NCI-H1417 (cell line): ENCODE measurements at regions not wholly inside any gene's neighbourhood (a gene's known extent, or its start where the extent isn't known, plus 50 kb on each side); places are given as distances from the start of the nearest gene placed in this dataset.
A peak's percentile ranks its signal among the peaks of the same experiment; 100 is the strongest.

Experiments
- DNase-seq, 3 experiments: peaks; one replicate each; lab custom pipeline; 2025; lab: John Stamatoyannopoulos, UW

DNA sequence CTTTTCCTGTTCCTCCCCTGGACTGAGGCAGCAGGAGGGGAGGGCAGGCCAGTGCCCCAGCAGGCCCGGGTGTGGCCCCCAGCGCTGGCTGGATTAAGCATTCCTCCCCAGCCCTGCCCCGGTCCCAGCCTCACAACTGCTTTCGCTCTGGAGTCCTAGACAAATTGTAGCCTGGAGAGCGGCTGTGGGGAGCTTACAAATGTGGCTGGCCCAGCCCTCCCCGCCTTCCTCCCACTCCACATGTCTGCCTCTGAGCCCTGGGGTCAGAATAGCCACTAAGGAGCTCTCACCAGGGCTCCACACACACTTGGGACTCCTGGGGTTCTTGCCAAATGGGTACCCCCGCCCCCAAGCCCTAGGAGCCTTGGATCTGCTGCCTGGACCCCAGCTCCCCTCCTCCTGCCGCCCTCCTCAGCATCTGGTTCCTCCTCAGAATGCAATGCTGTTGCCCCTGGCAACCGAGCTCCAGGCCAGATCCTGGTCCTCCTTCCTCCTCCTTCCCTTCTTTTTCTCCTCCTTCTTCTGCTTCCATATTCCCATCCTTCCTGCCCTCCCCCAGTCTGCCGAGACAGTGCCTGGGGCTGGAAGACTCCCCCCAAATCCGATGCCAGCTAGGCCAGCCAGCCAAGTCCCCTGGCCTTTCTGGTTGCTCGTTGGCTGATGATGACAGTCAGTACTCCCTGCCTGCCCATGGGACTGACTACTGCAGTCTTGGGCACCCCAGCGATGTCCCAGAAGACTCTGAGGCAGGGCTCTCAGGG lies 91.1 kb downstream of the LINGO1 start:
- DNase-seq = peak in 2 of 3 experiments; percentile 26 to 42

DNA sequence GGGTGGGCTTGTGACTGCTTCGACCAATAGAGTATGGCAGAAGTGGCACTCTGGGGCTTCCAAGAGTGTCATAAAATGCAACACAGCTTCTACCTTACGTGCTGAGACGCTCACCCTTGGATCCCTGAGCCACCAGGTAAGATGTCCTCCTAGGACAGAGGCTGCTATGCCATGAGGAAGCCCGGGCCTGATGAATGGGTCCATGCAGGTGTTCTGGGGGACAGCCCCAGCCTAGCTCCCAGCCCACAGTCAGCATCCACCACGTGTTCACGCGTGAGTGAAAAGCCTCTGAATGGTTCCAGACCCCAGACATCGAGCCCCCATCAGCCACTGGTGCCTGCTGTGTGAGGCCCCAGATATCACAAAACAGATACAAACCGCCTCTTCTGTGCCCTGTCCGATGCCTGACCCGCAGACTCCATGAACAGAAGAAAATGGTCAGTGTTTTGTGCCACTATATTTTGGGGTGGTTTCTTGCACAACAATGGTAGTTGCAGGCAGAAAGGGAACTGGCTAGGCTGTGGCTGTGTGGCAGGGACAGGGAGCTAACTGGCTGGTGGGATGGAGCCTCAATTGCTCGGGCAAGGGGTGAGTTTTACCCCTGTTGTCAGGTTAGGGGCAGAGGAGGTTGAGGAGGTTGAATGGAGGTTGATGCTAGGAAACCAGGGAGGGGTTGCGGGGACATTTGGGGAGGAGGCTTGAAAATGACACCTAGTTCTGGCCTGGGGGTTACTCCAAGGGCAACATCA lies 92.2 kb downstream of the LINGO1 start:
- DNase-seq = no peak

DNA sequence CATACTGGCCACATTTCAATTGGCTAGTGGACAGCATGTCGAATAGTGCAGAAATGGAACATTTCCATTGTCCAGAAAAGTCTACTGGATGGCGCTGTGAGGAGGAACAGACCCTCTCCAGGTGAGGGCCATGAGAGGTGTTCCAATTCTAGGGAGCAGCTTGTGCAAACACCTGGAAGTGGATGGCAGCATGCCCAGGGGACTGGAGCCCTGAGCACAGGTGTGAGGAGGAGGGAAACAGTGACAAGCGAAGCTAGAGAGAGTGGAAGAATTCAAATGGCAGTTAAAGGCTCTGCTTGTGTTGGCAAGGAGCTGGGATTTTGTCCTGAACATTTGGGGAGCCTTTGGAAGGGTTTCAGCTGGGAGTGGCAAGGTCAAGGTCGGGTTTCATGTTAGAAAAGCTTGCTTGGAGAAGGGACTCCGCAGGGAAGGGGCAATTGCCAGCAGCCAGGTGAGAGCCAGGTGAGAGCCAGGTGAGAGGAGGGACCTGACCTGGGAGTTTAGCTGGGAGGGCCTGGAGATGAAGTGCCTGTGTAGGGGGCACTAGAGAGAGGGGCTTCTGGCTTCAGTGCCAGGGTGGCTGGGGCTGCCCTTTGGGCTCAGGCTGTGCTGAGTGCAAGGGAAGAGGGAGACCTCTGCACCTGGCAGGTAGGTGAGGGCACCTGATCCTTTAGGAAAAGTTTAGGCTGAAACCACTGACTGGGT lies 93.8 kb downstream of the LINGO1 start:
- DNase-seq = peak; percentile 39 to 68 (median 40)

DNA sequence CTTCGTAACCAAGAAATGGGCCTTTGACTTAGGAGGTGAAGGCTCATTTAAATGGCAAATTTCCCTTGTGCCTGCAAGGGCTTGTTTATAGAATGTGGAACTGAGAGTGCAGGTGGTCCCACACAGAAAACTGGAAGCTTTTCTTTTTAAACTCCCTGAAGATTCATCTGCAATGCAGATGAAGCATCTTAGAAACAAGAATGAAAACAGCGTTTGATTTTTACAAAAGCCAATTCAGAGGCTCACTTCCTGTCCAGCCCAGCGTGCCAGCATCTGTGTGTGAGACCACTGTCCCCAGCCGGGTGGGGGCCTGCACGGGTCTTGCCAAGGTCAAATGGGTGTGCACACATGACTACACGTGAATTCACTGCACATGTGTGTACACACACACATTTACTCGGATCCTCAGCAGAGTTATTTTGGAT lies 94.7 kb downstream of the LINGO1 start:
- no peak for DNase-seq

DNA sequence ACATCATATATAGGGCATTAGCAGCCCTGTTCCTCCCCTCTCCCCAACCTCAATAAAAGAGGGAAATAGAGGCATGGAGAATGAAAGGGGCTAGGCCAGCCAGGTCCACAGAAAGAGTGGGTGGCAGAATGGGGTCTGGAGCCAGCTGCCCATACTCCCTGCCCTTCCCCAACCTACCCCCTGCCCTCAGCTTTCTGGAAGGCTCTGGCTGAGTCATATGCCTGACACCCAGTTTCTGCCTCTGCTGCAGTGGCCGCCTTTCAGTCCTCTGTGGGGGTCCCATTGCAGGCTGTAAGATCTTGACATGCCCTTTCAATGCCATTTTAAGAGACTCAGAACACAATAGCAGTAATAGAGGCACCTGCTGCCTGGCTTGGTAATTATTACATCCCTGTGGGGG lies 95.7 kb downstream of the LINGO1 start:
- peak in 2 of 3 experiments; percentile 35 to 59 for DNase-seq

DNA sequence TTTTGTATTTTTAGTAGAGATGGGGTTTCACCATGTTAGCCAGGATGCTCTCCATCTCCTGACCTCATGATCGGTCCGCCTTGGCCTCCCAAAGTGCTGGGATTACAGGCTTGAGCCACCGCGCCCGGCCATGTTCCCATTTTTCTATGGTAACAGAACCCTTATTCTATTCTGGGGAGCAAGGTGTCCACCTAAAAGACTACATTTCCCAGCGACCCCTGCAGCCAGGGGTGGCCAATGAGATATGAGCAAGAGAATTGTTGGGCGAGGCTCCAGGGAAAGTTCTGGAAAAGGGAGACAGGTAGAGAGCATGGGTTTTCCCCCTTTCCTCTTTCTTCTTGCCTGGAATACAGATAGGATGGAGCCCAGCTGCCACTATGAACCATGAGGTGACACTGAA lies 96.9 kb downstream of the LINGO1 start:
- no peak for DNase-seq
